Pancreas (tissue), 10 donors: ENCODE measurements at regions not wholly inside any gene's neighbourhood (a gene's known extent, or its start where the extent isn't known, plus 50 kb on each side); places are given as distances from the start of the nearest gene placed in this dataset.

Experiments used
- ATAC-seq, 4 donors: fragments of 200-7000 bp; cut with Tn5 transposase; one replicate each; pipeline versions ENCODE4 v1.8.0 to v1.9.1; 2020; ENCODE audit warnings: mild to moderate bottlenecking in 4 of 4, moderate library complexity in 4 of 4
- DNase-seq, 6 donors: peaks; one replicate each; pipeline ENCODE4 v3.0.0-alpha.2; 2020
- FAIRE-seq: peaks from 2 replicates; lab custom pipeline; 2012; peaks lifted over from hg19 to GRCh38; lab: Jason Lieb, UNC
- H3K27ac ChIP-seq, 4 donors: fragments of 200-600 bp; sonication (generic); 1 replicate in 3 of 4; 2 replicates in 1 of 4; pipeline versions ENCODE4 v1.5.0 to v1.8.0; 2020
- H3K27me3 ChIP-seq, 4 donors: fragments of 200-600 bp; one replicate each; pipeline ENCODE4 v1.8.0; 2021
- H3K36me3 ChIP-seq, 3 donors: fragments of 200-600 bp; sonication (generic) in 1 of 3; one replicate each; pipeline versions ENCODE4 v1.5.0 to v1.8.0; 2020 to 2021
- H3K4me1 ChIP-seq, 3 donors: fragments of 200-600 bp; one replicate each; pipeline ENCODE4 v1.8.0; 2021
- H3K4me3 ChIP-seq, 4 donors: fragments of 200-600 bp; sonication (generic) in 2 of 4; one replicate each; pipeline versions ENCODE4 v1.5.0 to v1.8.0; 2020 to 2021
- H3K9me3 ChIP-seq, 4 donors: fragments of 200-600 bp; one replicate each; pipeline ENCODE4 v1.8.0; 2021
- CTCF ChIP-seq, 4 donors: fragments of 200-600 bp; sonication (generic) in 3 of 4; IDR thresholded peaks; one replicate each; pipeline versions ENCODE4 v1.5.0 to v1.8.0; 2021; ENCODE audit warnings: antibody characterized with exemption in 4 of 4
- WGBS, 2 donors: extraction: QIAGEN DNeasy Blood & Tissue Kit; methylation state at CpG; one replicate each; pipeline ENCODE4 v1.1.7; 2013; 5-methylcytosine and 5-hydroxymethylcytosine counted together
- intact Hi-C, 3 donors: fragments of 100-400 bp; cut with DNase I; formaldehyde crosslinking; loops; one replicate each; pipeline versions ENCODE4 v1.11.1 to v1.14.2; 2022
- donor health status: healthy with polysubstance abuse.
- donor health status: DM: no; HTN: no; CAD: no; lungs with moderate emphysema.
- donor health status: DM: no; HTN: no; CAD: no.
- donor health status: control.
- donor health status: control.
- donor health status: Bipolar disorder and iron deficiency.
- donor health status: DM: yes; HTN: yes; CAD: no.
- donor health status: DM: no; HTN: no; CAD: no.
- donor health status: DM: no; HTN: no; CAD: no.
- donor health status: DM: yes; HTN: yes; CAD: no.

- no peaks in the 10 kb centered on the region for H3K9me3 ChIP-seq
- intact Hi-C loops, result no loop called here
- no peak for TF ChIP-seq CTCF (IDR thresholded peaks at IDR 0.05)
- no peaks in the 10 kb centered on the region for H3K36me3 ChIP-seq
- no peaks in the 10 kb centered on the region for H3K27me3 ChIP-seq
- H3K27ac ChIP-seq, result no peak overlapping the region
- no peaks in the 10 kb centered on the region for H3K4me1 ChIP-seq
- no peak overlapping the region for H3K4me3 ChIP-seq
- ATAC-seq, result no peak
- DNase-seq, result no peak
- 73 to 87% methylated on average over 5 of the region's 5 CpGs for WGBS, 2 donors
- no peak for FAIRE-seq
These were observed 641.0 kb downstream of the PLPP3 start for GRCh38 chr1:55938376-55938850.

GRCh38 chr1:55937840-55938375, 641.5 kb downstream of the PLPP3 start:
- no peak for TF ChIP-seq CTCF (IDR thresholded peaks at IDR 0.05)
- 88 to 90% methylated on average over 3 of the region's 3 CpGs for WGBS, 2 donors
- DNase-seq (no peak), FAIRE-seq (no peak), ATAC-seq (no peak)
- H3K36me3 ChIP-seq, result no peaks in the 10 kb centered on the region
- H3K9me3 ChIP-seq, result no peaks in the 10 kb centered on the region
- no peak overlapping the region for H3K27ac ChIP-seq
- no peaks in the 10 kb centered on the region for H3K27me3 ChIP-seq
- H3K4me3 ChIP-seq, result no peak overlapping the region
- intact Hi-C loops, result no loop called here
- H3K4me1 ChIP-seq, result no peaks in the 10 kb centered on the region

- H3K9me3 ChIP-seq, result no peaks in the 10 kb centered on the region
- H3K4me3 ChIP-seq, result no peak overlapping the region
- intact Hi-C loops, result no loop called here
- ATAC-seq, result no peak
- DNase-seq, result no peak
- H3K4me1 ChIP-seq, result no peaks in the 10 kb centered on the region
- no peak for TF ChIP-seq CTCF (IDR thresholded peaks at IDR 0.05)
- no peak for FAIRE-seq
- no peaks in the 10 kb centered on the region for H3K27me3 ChIP-seq
- 51 to 83% methylated on average over 2 to 3 of the region's 5 CpGs for WGBS, 2 donors
- no peaks in the 10 kb centered on the region for H3K36me3 ChIP-seq
- no peak overlapping the region for H3K27ac ChIP-seq
These were observed 644.1 kb downstream of the PLPP3 start for GRCh38 chr1:55935236-55935635.

GRCh38 chr1:55932402-55932801, 647.0 kb downstream of the PLPP3 start:
- Histone ChIP-seq H3K36me3 (no peaks in the 10 kb centered on the region), H3K27me3 (no peaks in the 10 kb centered on the region), H3K4me3 (no peak overlapping the region), H3K27ac (no peak overlapping the region), H3K4me1 (no peaks in the 10 kb centered on the region), H3K9me3 (no peaks in the 10 kb centered on the region)
- DNase-seq (no peak), FAIRE-seq (no peak), ATAC-seq (no peak)
- TF ChIP-seq CTCF (IDR thresholded peaks at IDR 0.05), result no peak
- intact Hi-C loops, result no loop called here
- 96 to 97% methylated on average over 1 of the region's 1 CpG for WGBS, 2 donors

GRCh38 chr1:55931081-55931940, 648.1 kb downstream of the PLPP3 start:
- intact Hi-C loops, result no loop called here

More at GRCh38 chr1:55931081-55931940, 648.1 kb downstream of the PLPP3 start:
- TF ChIP-seq CTCF (IDR thresholded peaks at IDR 0.05), result no peak
- no peak for FAIRE-seq
- DNase-seq, result no peak
- H3K4me3 ChIP-seq, result no peak overlapping the region
- no peaks in the 10 kb centered on the region for H3K4me1 ChIP-seq
- no peaks in the 10 kb centered on the region for H3K27me3 ChIP-seq
- 77 to 78% methylated on average over 4 of the region's 4 CpGs for WGBS, 2 donors
- H3K36me3 ChIP-seq, result no peaks in the 10 kb centered on the region
- ATAC-seq, result no peak
- H3K9me3 ChIP-seq, result no peaks in the 10 kb centered on the region
- H3K27ac ChIP-seq, result no peak overlapping the region
